ENCODE measurements at regions not wholly inside any gene's neighbourhood (a gene's known extent, or its start where the extent isn't known, plus 50 kb on each side); places are given as distances from the start of the nearest gene placed in this dataset.

DNA sequence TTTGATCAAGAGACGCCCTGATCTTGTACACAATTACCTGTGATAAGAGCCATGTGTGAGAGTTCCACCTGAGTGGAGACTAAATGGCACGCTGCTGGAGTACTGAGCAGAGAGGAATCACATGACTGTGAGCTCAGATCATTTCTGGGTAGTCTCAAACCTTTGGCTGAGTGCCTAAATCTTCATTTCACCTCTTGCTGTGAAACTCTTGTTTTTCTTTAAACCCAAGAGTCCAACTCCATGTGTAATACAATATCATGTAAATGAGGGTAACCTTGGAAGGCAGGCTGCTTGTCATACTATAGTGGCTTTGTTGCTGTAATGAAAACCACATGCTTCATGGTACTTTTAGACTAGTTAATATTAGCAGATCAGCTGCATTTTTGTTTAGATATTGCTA, 156.9 kb downstream of the CAND1 start:
- DNase-seq (ENCODE audit: extremely low read depth in 1 of 2, low read depth in 1 of 2): no peak

DNA sequence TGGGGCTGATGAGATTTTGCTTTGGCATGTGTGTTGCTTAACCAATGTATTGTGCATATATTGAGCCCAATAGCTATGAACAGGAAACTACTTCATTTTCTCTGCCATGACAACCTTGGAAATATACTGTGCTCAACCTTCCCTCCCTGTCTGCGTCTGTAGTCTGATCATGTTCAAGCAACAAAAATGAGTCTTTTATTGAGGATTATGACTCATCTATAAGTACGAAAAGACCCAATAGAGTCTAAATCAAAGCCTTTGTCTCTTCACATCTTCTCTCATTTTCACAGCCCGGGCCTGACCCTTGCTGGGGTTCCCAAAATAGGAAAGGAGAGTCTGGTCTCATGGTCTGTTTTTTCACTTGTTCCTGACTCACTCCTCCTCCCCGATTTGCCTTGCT, 158.2 kb downstream of the CAND1 start:
- no peak for DNase-seq (ENCODE audit: extremely low read depth in 1 of 2, low read depth in 1 of 2)

DNA sequence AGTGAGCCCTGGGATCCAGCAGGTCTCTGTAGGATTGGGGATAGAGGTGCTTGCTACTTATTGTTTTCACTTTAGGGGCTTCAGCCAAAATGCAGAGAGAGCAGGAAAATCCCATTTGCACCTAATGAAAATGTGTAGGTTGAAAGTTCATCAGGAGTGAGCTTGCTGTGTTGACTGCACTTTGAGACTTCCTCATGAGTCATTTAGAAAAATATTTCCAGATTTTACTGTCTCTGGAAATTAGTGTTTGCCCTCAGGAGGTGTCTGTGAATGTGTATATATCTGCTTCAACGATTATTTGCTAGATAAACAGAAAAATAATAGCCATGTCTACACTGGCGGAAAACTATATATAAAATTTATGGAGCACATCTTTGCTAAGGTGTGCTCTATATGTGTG, 159.3 kb downstream of the CAND1 start:
- no peak for DNase-seq (ENCODE audit: extremely low read depth in 1 of 2, low read depth in 1 of 2)

DNA sequence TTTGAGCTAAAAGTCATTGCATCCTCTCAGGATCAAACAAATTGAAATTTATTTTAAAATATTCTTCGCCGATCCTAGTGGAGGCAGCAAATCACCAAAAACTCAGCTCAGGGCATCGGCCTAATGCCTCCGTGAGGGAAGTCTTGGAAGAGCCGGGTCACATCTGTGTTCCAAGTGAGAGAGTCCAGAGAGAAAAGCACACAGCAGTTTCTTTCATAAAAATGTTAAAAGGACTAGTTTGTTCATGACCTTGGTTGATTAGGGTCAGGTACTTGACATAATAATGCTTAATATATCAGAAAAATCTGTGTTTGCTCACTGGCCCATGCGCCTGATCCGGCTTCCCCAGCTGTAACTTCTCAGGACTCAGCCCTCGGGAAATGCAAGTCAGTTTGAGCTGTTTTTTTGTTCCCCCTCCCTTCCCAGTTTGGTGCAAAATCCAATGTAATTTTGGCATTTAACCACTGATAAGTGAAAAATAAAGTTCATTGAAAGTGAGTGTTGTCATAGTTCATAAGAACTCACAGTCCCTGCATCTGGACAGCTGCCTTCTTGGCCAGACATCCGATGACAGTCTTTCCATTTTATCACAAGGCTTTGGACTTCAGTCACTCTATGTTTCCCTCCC, 161.7 kb downstream of the CAND1 start:
- DNase-seq (ENCODE audit: extremely low read depth in 1 of 2, low read depth in 1 of 2): no peak

DNA sequence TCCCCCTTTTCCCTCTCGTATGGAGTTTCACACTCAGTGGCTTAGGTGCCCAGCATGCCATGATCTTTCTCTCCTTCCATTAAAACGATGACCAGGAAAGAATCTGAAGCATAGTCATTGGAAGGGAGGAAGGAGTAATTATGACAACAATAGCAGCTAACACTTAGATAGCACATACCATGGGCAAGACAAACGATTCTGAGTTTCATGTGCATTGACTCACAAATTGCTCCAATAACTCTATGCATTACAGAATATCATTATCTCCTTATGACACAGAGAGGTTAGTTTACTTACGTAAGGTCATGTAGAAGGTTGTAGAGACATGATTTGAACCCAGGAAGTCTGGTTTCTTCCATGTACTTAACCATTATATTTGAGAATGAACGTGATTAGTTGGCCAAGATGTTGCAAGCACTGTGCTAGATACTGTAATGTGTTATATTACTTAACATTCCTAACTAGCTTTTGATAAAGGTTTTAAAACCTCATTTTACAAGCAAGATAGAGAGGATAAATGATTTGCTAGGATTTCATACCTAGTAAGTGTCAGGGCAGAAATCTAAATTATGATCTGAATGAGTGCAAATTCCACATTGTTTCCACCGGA, 162.4 kb downstream of the CAND1 start:
- DNase-seq (ENCODE audit: extremely low read depth in 1 of 2, low read depth in 1 of 2): no peak

DNA sequence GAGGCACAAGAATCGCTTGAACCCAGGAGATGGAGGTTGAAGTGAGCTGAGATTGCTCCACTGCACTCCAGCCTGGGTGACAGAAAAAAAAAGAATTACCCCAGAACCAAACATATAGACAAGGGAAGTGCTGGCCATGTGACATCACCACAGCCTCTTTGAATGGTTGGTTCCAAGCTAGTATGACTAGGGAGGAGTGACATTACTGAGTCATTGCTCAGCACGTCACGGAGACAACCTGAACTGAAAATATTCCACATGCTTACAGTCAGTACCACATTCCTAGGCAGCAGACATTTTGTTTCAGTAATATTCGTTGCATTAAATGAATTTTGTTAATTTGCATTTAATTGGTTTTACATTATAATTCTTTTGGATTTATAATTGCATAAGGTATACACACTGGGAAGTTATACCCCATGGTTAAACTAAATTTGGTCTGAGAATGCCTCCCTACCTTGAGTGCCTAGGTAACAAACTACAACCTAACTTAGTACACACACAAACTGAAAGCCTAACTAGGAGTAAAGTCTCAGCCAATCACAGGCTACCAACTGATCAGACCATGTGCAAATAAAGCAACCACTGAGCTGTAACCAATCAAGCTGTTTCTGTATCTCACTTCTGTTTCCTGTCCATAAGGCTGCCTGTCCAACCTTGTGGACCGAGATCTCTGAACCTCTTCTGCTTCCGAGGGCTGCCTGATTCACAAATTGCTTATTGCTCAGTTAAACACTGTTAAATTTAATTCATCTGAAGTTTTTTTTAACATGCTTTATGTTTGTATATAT, 164.4 kb downstream of the CAND1 start:
- DNase-seq (ENCODE audit: extremely low read depth in 1 of 2, low read depth in 1 of 2): no peak

DNA sequence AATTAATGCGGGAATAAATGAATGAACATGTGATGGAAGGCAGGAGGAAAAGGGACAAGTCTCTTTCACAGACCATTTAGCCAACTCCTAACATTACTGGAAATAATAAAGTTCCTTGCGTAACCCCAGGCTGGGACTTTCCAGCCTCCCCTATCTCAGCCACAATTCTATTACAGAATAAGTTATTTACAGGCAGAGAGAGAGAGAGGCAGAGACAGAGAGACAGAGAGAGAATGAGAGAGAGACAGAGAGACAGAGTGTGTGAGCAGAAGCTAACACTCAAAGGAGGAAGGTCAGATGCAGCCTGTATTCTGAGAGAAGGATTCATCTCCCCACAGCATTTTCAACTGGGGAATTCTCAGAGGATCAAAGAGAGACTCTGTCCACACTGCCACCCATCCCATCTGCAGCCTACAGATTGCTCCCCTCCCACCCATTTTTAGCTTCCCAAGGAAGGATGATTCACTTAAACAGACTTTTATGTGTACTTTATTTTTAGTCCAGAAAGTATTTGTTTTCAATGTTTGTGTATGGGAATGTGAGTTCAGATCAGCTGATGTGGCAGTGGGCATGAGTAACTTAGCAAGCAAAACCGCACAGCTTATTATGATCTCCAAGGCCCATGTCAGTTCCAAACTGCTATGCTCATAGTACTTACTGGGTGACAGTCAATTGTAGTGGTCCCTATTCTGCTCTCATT, 165.7 kb downstream of the CAND1 start:
- DNase-seq (ENCODE audit: extremely low read depth in 1 of 2, low read depth in 1 of 2): no peak

DNA sequence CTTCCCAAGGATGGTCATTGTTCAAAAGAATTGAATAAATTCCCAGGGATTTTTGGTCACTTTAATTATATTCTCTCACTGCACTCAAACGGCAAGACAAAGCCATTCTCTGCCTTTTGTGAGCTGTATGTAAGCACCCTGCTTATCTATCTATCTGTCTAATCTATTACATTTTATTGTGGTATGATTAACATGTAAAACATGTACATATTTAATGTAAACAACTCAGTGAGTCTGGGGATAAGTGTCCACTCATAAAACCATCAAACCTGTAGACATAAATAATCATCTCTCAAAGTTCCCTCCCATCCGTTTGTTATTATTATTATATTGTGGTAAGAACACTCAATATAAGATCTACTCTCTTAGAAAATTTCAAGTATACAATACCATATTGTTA, 167.1 kb downstream of the CAND1 start:
- DNase-seq (ENCODE audit: extremely low read depth in 1 of 2, low read depth in 1 of 2): no peak

DNA sequence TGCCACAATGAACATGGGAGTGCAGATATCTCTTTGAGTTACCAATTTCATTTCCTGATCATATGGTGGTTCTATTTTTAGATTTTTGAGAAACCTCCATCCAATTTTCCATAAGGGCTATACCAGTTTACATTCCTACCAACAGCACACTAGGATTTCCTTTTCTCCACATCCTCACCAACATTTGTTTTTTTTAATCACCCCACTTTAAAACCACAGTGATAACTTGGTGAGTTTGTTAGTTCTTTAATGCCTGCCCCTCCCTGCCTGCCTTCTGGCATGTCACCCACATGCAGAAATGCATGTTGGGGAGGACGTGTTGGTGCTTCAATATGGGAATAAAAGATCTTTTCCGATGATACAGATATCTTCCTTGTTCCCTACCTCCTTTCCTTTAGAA, 167.9 kb downstream of the CAND1 start:
- DNase-seq (ENCODE audit: extremely low read depth in 1 of 2, low read depth in 1 of 2): no peak

DNA sequence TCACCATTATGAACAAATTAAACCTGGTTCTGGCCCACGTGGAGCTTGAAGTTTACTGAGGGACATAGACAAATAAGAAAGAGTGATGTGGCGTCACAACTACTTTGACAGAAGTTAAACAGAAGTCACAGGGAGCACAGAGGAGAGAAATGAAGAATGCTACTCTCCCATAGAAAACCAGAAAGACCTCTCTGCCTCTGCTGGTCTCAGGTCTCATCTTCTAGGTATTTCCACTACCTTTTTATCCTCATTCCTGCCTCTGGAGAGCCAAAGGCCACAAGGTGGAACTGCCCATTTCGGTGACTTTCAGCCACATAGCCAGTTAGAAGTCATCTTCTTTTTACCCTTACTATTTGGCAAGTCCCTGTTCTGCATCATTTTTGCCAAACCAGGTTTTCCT, 170.5 kb downstream of the CAND1 start:
- DNase-seq (ENCODE audit: extremely low read depth in 1 of 2, low read depth in 1 of 2): no peak

DNA sequence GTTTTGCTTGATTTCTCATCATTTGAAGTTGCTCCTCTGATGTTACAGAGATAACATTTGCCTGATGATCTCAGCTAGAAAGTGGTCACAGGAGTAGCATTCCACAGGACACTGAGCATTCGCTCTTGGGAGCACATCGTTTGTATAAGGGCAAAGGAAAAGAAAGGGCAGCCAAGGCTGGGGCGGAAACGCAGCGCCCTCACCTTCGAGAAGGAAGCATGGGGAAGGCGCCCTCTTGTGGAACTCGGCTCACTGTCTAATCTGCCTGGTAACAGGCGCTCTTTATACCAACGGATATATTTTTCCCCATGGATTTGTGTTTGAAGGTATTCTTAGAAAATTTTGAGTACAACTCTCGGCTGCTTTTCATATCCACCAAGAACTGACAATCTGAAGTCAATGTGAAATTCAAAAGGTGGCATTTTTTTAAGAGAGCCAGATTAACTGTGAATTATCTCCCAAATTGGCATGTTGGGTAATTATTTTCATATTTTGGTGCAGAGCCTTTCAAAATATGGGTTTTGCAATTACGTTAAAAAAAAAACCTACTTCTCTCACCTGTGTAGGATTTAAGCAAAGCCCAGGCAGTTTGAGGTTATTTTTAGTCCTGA, 172.7 kb downstream of the CAND1 start:
- DNase-seq (ENCODE audit: extremely low read depth in 1 of 2, low read depth in 1 of 2): peak; percentile 14 to 50

DNA sequence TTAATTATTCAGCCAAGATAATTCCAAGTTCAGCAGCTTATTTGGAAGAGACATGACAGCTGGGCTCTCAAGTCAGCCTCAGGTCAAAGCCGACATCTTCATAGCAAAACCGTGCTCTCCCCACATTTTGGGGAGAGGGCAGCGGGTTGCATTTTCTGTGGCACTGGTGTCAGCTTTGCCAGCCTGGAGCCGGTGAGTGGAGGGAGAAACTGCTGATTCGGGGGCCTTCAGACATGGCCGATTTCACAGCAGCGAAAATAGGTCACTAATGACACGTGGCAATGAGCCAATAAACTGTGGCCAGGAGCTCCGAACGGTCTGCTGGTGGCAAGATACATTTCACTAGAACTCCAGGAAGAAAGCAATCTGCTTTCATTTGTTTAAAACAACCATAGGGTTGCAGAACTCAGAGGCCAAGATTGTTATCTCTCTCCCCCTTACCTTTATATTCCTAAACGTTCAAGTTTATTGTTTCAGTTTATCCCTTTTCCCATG, 173.2 kb downstream of the CAND1 start:
- no peak for DNase-seq (ENCODE audit: extremely low read depth in 1 of 2, low read depth in 1 of 2)

DNA sequence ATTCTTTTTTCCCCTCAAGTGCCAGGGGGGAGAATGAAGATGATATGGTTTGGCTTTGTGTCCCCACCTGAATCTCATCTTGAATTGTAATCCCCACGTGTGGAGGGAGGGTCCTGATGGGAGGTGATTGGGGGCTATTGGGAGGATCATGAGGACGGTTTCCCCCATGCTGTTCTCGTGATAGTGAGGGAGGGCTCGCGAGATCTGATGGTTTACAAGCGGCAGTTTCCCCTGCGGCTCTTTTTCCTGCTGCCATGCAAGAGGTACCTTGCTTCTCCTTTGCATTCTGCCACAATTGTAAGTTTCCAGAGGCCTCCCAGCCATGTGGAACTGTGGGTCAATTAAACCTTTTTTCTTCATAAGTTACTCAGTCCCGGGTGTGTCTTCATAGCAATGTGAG, 173.7 kb downstream of the CAND1 start:
- no peak for DNase-seq (ENCODE audit: extremely low read depth in 1 of 2, low read depth in 1 of 2)

DNA sequence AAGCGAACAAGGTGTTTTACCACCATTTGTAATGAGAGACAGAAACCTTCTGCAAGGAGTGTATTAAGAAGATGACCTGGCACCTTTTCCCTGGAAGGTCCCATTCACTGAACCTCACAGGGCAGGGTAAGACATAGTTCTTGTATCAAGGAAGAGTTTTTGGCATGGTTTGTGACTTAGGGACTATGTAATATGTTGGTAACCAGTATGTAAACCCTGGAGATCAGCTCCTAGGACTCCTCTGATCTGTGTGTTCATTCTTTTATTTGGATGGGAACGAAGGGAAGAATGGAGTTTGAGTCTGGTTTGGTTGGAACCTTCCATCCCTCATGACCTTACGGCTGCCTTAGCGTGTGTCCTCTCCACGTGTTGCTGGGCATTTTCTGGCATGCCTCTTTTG, 175.4 kb downstream of the CAND1 start:
- DNase-seq (ENCODE audit: extremely low read depth in 1 of 2, low read depth in 1 of 2): no peak

DNA sequence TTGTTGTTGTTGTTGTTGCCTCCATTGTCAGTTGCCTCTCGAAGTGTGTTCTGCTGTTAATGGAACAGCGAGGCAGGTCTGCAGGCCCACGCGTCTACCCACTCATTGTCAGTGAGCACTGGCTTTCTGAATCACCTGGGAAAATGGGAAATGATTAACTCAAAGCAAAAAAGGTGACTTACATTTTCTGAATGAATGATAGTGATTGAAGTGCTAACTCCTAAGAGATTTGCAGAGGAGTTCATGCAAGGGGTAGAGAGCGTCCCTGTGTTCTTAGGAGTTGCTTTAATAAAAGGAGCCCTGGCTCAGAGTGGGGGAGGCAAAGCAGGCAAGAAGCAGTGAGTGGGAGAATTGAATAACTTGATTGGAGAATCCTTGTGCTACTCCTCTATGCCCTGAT, 177.6 kb downstream of the CAND1 start:
- DNase-seq (ENCODE audit: extremely low read depth in 1 of 2, low read depth in 1 of 2): no peak

DNA sequence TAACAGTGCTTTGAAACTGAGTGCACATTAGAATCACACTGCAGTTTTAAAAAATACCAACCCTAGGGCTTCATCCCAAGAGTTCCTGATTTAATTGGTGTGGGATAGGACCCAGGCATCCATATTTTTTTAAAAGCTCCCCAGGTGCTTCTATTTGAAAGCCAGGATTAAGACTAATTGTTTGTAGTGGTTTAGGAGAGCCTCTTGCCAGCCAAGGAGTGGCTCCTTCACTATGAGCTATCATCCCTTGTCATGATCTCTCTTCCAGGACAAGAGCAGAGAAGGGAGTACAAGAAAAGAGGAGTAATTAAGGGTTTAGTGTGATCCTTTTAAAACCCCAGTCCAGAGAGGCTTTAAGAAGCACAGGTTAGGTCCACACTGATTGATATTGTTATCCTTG, 178.0 kb downstream of the CAND1 start:
- DNase-seq (ENCODE audit: extremely low read depth in 1 of 2, low read depth in 1 of 2): no peak

DNA sequence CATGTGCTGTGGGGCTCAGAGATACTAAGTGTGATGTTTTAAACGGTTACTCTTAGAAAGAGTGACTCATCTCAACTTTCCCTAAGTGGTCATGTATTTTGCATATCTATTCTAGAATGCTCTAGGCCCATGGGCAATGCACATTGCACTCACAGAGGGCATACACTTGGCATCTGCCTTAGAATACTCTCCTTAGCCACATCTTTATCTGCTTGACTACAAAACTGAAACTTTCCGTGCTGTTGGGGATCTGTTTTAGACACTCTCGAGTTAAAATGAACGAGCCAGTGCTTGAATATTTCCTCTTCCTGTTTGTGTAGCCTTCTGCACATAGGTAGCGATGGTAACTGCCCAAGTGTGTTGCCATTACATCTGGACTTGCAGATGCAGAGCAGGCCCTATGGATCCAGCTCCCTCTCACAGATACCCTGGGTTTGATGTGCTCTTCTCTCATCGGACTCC, 180.5 kb downstream of the CAND1 start:
- peak in 1 of 2 donors; percentile 4 for DNase-seq (ENCODE audit: extremely low read depth in 1 of 2, low read depth in 1 of 2)

DNA sequence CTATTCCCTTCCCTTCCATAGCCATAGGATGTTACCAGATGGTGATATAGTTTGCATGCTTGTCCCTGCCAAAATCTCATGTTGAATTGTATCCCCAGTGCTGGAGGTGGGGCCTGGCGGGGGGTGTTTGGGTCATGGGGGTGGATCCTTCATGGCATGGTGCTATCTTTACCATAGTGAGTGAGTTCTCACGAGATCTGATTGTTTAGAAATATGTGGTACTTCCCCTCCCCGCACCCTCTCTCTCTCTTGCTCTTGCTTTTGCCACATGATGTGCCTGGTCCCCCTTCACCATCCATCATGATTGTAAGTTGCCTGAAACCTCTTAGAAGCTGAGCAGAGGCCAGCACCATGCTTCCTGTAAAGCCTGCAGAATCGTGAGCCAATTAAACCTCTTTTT, 181.3 kb downstream of the CAND1 start:
- DNase-seq (ENCODE audit: extremely low read depth in 1 of 2, low read depth in 1 of 2): no peak

DNA sequence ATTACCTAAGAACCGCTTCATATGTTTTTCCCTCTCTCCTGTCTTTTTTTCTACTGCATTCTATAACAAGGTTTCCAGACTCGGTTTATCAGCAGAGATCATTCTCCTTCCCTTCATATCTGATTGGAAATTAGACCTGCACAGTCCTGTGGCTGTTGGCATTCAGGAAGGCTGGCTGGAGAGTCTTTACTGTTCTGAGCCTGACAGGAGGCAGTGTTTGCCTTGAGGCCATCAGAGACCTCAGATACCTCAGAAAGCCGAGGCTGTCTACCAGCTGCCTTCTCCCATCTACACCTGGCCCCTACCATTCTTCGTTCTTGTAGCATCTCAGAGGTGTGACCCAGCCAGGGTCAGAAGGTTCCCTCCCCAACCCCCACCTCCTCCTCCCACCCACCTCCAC, 182.0 kb downstream of the CAND1 start:
- no peak for DNase-seq (ENCODE audit: extremely low read depth in 1 of 2, low read depth in 1 of 2)

DNA sequence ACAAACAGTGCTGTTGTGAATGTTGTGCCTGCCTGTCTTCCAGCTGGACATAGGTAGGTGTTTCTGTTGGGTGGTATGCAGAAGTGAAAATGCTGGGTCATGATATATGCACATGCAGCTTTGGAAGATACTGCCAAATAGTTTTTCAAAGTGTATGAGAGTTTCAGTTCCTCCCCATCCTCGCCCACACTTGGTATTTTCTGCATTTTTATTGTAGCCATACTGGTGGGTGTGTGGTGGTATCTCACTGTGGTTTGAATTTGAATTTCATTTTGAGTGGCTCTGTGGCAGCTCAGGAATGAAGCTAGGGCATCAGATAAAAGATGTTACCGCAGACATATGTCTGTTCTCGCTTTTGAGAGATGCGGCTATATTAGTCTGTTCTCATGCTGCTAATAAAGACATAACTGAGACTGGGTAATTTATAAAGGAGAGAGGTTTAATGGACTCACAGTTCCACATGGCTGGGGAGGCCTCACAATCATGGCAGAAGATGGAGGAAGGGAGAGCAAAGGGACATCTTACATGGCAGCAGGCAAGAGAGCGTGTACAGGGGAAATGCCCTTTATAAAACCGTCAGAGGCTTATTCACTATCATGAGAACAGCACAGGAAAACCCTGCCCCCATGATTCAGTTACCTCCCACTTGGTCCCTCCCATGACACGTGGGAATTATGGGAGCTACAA, 183.1 kb downstream of the CAND1 start:
- DNase-seq (ENCODE audit: extremely low read depth in 1 of 2, low read depth in 1 of 2): peak; percentile 15

All from stimulated activated CD8-positive, alpha-beta memory T cell treated with anti-CD3 and anti-CD28 coated beads, Interleukin-7, amount 100 ng/mL, for 48 hours (primary cell).